Hepatocyte (in vitro differentiated cells): ENCODE measurements at regions not wholly inside any gene's neighbourhood (a gene's known extent, or its start where the extent isn't known, plus 50 kb on each side); places are given as distances from the start of the nearest gene placed in this dataset.

Experiments
- CTCF ChIP-seq: fragments of 200-600 bp; sonication (generic); IDR thresholded peaks from 2 replicates; pipeline ENCODE4 v1.5.1; 2016; ENCODE audit warnings: antibody characterized with exemption, mild to moderate bottlenecking; ENCODE audit not compliant: poor library complexity
- EZH2 ChIP-seq: fragments of 200-600 bp; sonication (generic); IDR thresholded peaks from 2 replicates; pipeline ENCODE4 v1.6.1; 2016; ENCODE audit warnings: antibody characterized with exemption, mild to moderate bottlenecking, borderline replicate concordance
- EZH2phosphoT487 ChIP-seq: fragments of 200-600 bp; sonication (generic); IDR thresholded peaks from one replicate; pipeline ENCODE4 v1.6.1; 2018; ENCODE audit warnings: antibody characterized with exemption, mild to moderate bottlenecking, low read depth, moderate library complexity; ENCODE audit not compliant: unreplicated experiment, severe bottlenecking

GRCh38 chr4:78689700-78690323 lies 86.3 kb upstream of the BMP2K start:
- TF ChIP-seq CTCF (no peak), EZH2 (no peak), EZH2phosphoT487 (no peak)
